ENCODE measurements at regions not wholly inside any gene's neighbourhood (a gene's known extent, or its start where the extent isn't known, plus 50 kb on each side); places are given as distances from the start of the nearest gene placed in this dataset.

GRCh38 chr3:178465260-178466180, 70.7 kb upstream of the KCNMB2 start:
- no peaks in the 10 kb centered on the region for H3K4me1 ChIP-seq (ENCODE audit: insufficient read depth, low read length)
- H3K4me3 ChIP-seq (ENCODE audit: low read length) = no peak overlapping the region
- no peaks in the 10 kb centered on the region for H3K27me3 ChIP-seq (ENCODE audit: insufficient read depth, low read length)
- no peaks in the 10 kb centered on the region for H3K36me3 ChIP-seq (ENCODE audit: insufficient read depth, low read length)
- no peak overlapping the region for H2AFZ ChIP-seq (ENCODE audit: low read depth, low read length)
- H3K9me3 ChIP-seq (ENCODE audit: low read length) = no peaks in the 10 kb centered on the region

- Histone ChIP-seq H3K4me1 (ENCODE audit: insufficient read depth, low read length) (no peaks in the 10 kb centered on the region), H3K4me3 (ENCODE audit: low read length) (no peak overlapping the region), H3K9me3 (ENCODE audit: low read length) (no peaks in the 10 kb centered on the region), H3K36me3 (ENCODE audit: insufficient read depth, low read length) (no peaks in the 10 kb centered on the region), H3K27me3 (ENCODE audit: insufficient read depth, low read length) (no peaks in the 10 kb centered on the region), H2AFZ (ENCODE audit: low read depth, low read length) (no peak overlapping the region)
These were observed 63.3 kb upstream of the KCNMB2 start for GRCh38 chr3:178472941-178473340.

DNA sequence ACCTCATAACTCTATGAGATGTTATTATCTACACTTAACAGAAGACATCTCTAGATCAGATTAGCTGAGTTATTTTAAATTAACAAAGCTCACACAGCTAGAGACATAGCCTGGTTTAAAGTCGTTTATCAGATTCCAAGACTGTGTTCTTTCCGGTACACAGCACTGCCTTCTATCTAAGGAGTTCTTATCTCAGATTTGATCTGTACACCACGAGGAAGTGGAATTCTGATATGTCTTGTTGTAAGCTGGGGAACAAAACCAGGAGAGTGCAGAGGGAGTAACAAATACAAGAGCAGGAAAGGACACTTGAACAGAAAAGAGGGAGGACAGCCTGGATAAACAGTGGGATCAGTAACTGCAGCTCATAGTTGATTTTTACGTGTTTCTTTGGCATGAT, 61.7 kb upstream of the KCNMB2 start:
- no peaks in the 10 kb centered on the region for H3K36me3 ChIP-seq (ENCODE audit: insufficient read depth, low read length)
- no peaks in the 10 kb centered on the region for H3K27me3 ChIP-seq (ENCODE audit: insufficient read depth, low read length)
- no peak overlapping the region for H3K4me3 ChIP-seq (ENCODE audit: low read length)
- no peaks in the 10 kb centered on the region for H3K4me1 ChIP-seq (ENCODE audit: insufficient read depth, low read length)
- no peaks in the 10 kb centered on the region for H3K9me3 ChIP-seq (ENCODE audit: low read length)
- no peak overlapping the region for H2AFZ ChIP-seq (ENCODE audit: low read depth, low read length)

- Histone ChIP-seq H3K4me3 (ENCODE audit: low read length) (no peak overlapping the region), H2AFZ (ENCODE audit: low read depth, low read length) (no peak overlapping the region), H3K4me1 (ENCODE audit: insufficient read depth, low read length) (no peaks in the 10 kb centered on the region), H3K9me3 (ENCODE audit: low read length) (no peaks in the 10 kb centered on the region), H3K36me3 (ENCODE audit: insufficient read depth, low read length) (no peaks in the 10 kb centered on the region), H3K27me3 (ENCODE audit: insufficient read depth, low read length) (no peaks in the 10 kb centered on the region)
These were observed 61.2 kb upstream of the KCNMB2 start for GRCh38 chr3:178475062-178475461.

GRCh38 chr3:178476886-178477285, 59.4 kb upstream of the KCNMB2 start:
- no peak overlapping the region for H3K4me3 ChIP-seq (ENCODE audit: low read length)
- H3K27me3 ChIP-seq (ENCODE audit: insufficient read depth, low read length) = no peaks in the 10 kb centered on the region
- H3K9me3 ChIP-seq (ENCODE audit: low read length) = no peaks in the 10 kb centered on the region
- H3K36me3 ChIP-seq (ENCODE audit: insufficient read depth, low read length) = no peaks in the 10 kb centered on the region
- H2AFZ ChIP-seq (ENCODE audit: low read depth, low read length) = no peak overlapping the region
- no peaks in the 10 kb centered on the region for H3K4me1 ChIP-seq (ENCODE audit: insufficient read depth, low read length)

DNA sequence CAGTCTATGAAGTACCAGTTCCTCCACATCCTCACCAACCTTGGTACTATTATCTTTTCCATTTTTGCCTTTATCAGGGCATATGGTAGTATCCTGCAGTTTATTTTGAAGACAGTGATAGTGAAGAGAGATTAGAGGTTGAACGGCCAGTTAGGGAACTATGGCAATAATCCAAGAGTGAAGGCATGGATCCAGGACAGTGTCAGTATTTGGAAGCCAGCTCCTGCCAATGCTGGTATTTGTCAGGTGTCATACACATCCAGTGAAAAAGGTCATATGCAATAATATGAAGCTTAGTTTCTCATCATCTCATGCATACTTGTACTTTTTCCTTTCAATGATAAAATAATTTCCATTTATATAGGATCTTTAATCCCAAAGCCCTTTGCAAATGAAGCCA, 56.8 kb upstream of the KCNMB2 start:
- no peaks in the 10 kb centered on the region for H3K4me1 ChIP-seq (ENCODE audit: insufficient read depth, low read length)
- no peaks in the 10 kb centered on the region for H3K36me3 ChIP-seq (ENCODE audit: insufficient read depth, low read length)
- no peak overlapping the region for H2AFZ ChIP-seq (ENCODE audit: low read depth, low read length)
- H3K9me3 ChIP-seq (ENCODE audit: low read length) = no peaks in the 10 kb centered on the region
- no peaks in the 10 kb centered on the region for H3K27me3 ChIP-seq (ENCODE audit: insufficient read depth, low read length)
- H3K4me3 ChIP-seq (ENCODE audit: low read length) = no peak overlapping the region

DNA sequence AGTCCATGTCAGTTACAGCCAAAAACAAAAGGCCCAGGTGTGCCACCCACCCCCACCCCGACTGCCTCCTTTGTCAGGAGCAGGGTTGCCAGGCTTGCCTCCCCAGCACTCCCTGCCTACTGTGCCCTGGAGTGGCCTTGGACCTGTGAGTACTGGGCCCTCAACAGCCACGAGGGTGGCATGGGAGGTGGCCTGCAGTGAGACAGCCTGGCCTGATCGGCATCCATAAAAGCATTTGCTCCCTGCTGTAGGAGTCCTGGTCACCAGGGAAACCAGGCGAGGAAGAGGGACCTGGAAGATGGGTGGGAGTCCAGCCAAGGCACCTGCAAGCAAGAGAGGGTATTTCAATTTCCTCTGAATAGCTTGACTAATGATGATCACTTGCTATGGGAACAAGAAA, 56.4 kb upstream of the KCNMB2 start:
- no peak overlapping the region for H3K4me3 ChIP-seq (ENCODE audit: low read length)
- H3K36me3 ChIP-seq (ENCODE audit: insufficient read depth, low read length) = no peaks in the 10 kb centered on the region

GRCh38 chr3:178480274-178480673, 56.0 kb upstream of the KCNMB2 start:
- Histone ChIP-seq H3K4me3 (ENCODE audit: low read length) (no peak overlapping the region), H3K36me3 (ENCODE audit: insufficient read depth, low read length) (no peaks in the 10 kb centered on the region), H2AFZ (ENCODE audit: low read depth, low read length) (no peak overlapping the region), H3K9me3 (ENCODE audit: low read length) (no peaks in the 10 kb centered on the region), H3K27me3 (ENCODE audit: insufficient read depth, low read length) (no peaks in the 10 kb centered on the region), H3K4me1 (ENCODE audit: insufficient read depth, low read length) (no peaks in the 10 kb centered on the region)

More for the DNA sequence above, 56.4 kb upstream of the KCNMB2 start:
- Histone ChIP-seq H3K4me1 (ENCODE audit: insufficient read depth, low read length) (no peaks in the 10 kb centered on the region), H3K27me3 (ENCODE audit: insufficient read depth, low read length) (no peaks in the 10 kb centered on the region), H3K9me3 (ENCODE audit: low read length) (no peaks in the 10 kb centered on the region), H2AFZ (ENCODE audit: low read depth, low read length) (no peak overlapping the region)

- Histone ChIP-seq H3K4me3 (ENCODE audit: low read length) (no peak overlapping the region), H3K27me3 (ENCODE audit: insufficient read depth, low read length) (no peaks in the 10 kb centered on the region), H3K4me1 (ENCODE audit: insufficient read depth, low read length) (no peaks in the 10 kb centered on the region), H3K36me3 (ENCODE audit: insufficient read depth, low read length) (no peaks in the 10 kb centered on the region), H3K9me3 (ENCODE audit: low read length) (no peaks in the 10 kb centered on the region), H2AFZ (ENCODE audit: low read depth, low read length) (no peak overlapping the region)
These were observed 55.4 kb upstream of the KCNMB2 start for GRCh38 chr3:178480795-178481194.

- no peaks in the 10 kb centered on the region for H3K27me3 ChIP-seq (ENCODE audit: insufficient read depth, low read length)
These were observed 53.3 kb upstream of the KCNMB2 start for GRCh38 chr3:178482981-178483380.

GRCh38 chr3:178483704-178484103, 52.5 kb upstream of the KCNMB2 start:
- no peak overlapping the region for H2AFZ ChIP-seq (ENCODE audit: low read depth, low read length)

More at GRCh38 chr3:178482981-178483380, 53.3 kb upstream of the KCNMB2 start:
- H3K9me3 ChIP-seq (ENCODE audit: low read length) = no peaks in the 10 kb centered on the region
- no peak overlapping the region for H2AFZ ChIP-seq (ENCODE audit: low read depth, low read length)
- no peak overlapping the region for H3K4me3 ChIP-seq (ENCODE audit: low read length)
- no peaks in the 10 kb centered on the region for H3K36me3 ChIP-seq (ENCODE audit: insufficient read depth, low read length)
- H3K4me1 ChIP-seq (ENCODE audit: insufficient read depth, low read length) = no peaks in the 10 kb centered on the region

DNA sequence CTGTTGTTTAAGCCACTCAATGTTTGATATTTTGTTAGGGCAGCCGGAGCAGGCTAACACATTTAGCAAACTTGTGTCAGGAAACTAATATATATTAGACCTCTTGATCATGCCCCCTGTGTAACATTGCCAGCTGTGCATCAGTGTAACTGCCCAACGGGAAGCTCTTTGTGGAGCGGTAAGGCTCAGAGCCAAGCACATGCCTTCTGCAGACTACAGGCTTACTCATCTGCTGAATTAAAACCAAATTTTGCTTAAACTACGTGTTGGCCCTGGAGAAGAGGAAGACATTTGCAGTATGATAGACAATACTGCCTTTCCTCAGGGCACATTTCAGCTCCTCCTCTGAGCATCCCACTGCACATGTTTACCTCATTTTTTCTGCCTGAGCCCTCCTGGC, 50.5 kb upstream of the KCNMB2 start:
- H2AFZ ChIP-seq (ENCODE audit: low read depth, low read length) = no peak overlapping the region
- H3K9me3 ChIP-seq (ENCODE audit: low read length) = no peaks in the 10 kb centered on the region
- H3K36me3 ChIP-seq (ENCODE audit: insufficient read depth, low read length) = no peaks in the 10 kb centered on the region
- no peaks in the 10 kb centered on the region for H3K4me1 ChIP-seq (ENCODE audit: insufficient read depth, low read length)
- no peak overlapping the region for H3K4me3 ChIP-seq (ENCODE audit: low read length)
- H3K27me3 ChIP-seq (ENCODE audit: insufficient read depth, low read length) = no peaks in the 10 kb centered on the region

More at GRCh38 chr3:178483704-178484103, 52.5 kb upstream of the KCNMB2 start:
- Histone ChIP-seq H3K9me3 (ENCODE audit: low read length) (no peaks in the 10 kb centered on the region), H3K4me1 (ENCODE audit: insufficient read depth, low read length) (no peaks in the 10 kb centered on the region), H3K4me3 (ENCODE audit: low read length) (no peak overlapping the region), H3K27me3 (ENCODE audit: insufficient read depth, low read length) (no peaks in the 10 kb centered on the region), H3K36me3 (ENCODE audit: insufficient read depth, low read length) (no peaks in the 10 kb centered on the region)

All from neuron (in vitro differentiated cells).